ENCODE measurements at regions not wholly inside any gene's neighbourhood (a gene's known extent, or its start where the extent isn't known, plus 50 kb on each side); places are given as distances from the start of the nearest gene placed in this dataset.

GRCh38 chr2:2798337-2798736 lies 467.3 kb upstream of the MYT1L start:
- BruUV-seq (replicated peaks) = no TSS peak
- no peaks in the 10 kb centered on the region for H3K9me3 ChIP-seq (replicated peaks; ENCODE audit: control insufficient read depth, insufficient read depth, low read depth, low read length)
- intact Hi-C loops (cut with micrococcal nuclease) (no loop called here), in situ Hi-C loops (cut with MboI) (no loop called here)
- no peak for TF ChIP-seq ZNF282 (CRISPR knock-in tag; IDR thresholded peaks at IDR 0.05)
- no peak for TF ChIP-seq NFATC3 (IDR thresholded peaks at IDR 0.05)
- no peak for TF ChIP-seq DNMT1 (IDR thresholded peaks at IDR 0.05)
- TF ChIP-seq, protein P1, sequence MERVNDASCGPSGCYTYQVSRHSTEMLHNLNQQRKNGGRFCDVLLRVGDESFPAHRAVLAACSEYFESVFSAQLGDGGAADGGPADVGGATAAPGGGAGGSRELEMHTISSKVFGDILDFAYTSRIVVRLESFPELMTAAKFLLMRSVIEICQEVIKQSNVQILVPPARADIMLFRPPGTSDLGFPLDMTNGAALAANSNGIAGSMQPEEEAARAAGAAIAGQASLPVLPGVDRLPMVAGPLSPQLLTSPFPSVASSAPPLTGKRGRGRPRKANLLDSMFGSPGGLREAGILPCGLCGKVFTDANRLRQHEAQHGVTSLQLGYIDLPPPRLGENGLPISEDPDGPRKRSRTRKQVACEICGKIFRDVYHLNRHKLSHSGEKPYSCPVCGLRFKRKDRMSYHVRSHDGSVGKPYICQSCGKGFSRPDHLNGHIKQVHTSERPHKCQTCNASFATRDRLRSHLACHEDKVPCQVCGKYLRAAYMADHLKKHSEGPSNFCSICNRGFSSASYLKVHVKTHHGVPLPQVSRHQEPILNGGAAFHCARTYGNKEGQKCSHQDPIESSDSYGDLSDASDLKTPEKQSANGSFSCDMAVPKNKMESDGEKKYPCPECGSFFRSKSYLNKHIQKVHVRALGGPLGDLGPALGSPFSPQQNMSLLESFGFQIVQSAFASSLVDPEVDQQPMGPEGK (CRISPR knock-in tag; IDR thresholded peaks at IDR 0.05; ENCODE audit: borderline replicate concordance) = no peak
- TF ChIP-seq ZNF766 (CRISPR knock-in tag; conservative IDR thresholded peaks at IDR 0.05) = no peak
- no peak for TF ChIP-seq DLX4 (CRISPR knock-in tag; IDR thresholded peaks at IDR 0.05)
- TF ChIP-seq HNRNPK (IDR thresholded peaks at IDR 0.05; ENCODE audit: low read depth, low read length, poor library complexity, severe bottlenecking) = no peak
- TF ChIP-seq MTA2 (IDR thresholded peaks at IDR 0.05; ENCODE audit: low read depth) = no peak
- TF ChIP-seq TFE3 (CRISPR knock-in tag; IDR thresholded peaks at IDR 0.05) = no peak
- TF ChIP-seq, protein P2, sequence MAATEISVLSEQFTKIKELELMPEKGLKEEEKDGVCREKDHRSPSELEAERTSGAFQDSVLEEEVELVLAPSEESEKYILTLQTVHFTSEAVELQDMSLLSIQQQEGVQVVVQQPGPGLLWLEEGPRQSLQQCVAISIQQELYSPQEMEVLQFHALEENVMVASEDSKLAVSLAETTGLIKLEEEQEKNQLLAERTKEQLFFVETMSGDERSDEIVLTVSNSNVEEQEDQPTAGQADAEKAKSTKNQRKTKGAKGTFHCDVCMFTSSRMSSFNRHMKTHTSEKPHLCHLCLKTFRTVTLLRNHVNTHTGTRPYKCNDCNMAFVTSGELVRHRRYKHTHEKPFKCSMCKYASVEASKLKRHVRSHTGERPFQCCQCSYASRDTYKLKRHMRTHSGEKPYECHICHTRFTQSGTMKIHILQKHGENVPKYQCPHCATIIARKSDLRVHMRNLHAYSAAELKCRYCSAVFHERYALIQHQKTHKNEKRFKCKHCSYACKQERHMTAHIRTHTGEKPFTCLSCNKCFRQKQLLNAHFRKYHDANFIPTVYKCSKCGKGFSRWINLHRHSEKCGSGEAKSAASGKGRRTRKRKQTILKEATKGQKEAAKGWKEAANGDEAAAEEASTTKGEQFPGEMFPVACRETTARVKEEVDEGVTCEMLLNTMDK (IDR thresholded peaks at IDR 0.05; ENCODE audit: borderline replicate concordance, insufficient read depth, low read depth, low read length, poor library complexity, severe bottlenecking) = no peak
- TF ChIP-seq ATF1 (CRISPR knock-in tag; IDR thresholded peaks at IDR 0.05) = no peak
- TF ChIP-seq ATF1 (tag; IDR thresholded peaks at IDR 0.05) = no peak
- TF ChIP-seq EWSR1 (IDR thresholded peaks at IDR 0.05; ENCODE audit: borderline replicate concordance, low read depth, partially characterized antibody) = no peak
- TF ChIP-seq CBX2 (IDR thresholded peaks at IDR 0.05; ENCODE audit: insufficient read depth, low read length, poor library complexity, severe bottlenecking) = no peak
- no peak for TF ChIP-seq MEIS2 (IDR thresholded peaks at IDR 0.05; ENCODE audit: partially characterized antibody)
- TF ChIP-seq CBFA2T3 (IDR thresholded peaks at IDR 0.05) = no peak
- no peak for TF ChIP-seq KDM1A (IDR thresholded peaks at IDR 0.05)
- no peak for TF ChIP-seq STAT5B (CRISPR knock-in tag; IDR thresholded peaks at IDR 0.05)
- no peak for TF ChIP-seq EZH2 (IDR thresholded peaks at IDR 0.05; ENCODE audit: borderline replicate concordance, low read depth, low read length)
- no peaks in the 10 kb centered on the region for H4K20me1 ChIP-seq (replicated peaks; ENCODE audit: control insufficient read depth, insufficient read depth, low read length)
- ChIA-PET CTCF (ENCODE audit: low intra/inter-chr PET ratio) (no interaction called here), POLR2A (no interaction called here)
- 3% methylated on average over 2 of the region's 2 CpGs for WGBS (ENCODE audit: insufficient coverage, low coverage, missing lambda C conversion rate)
- no peak overlapping the region for H3K4me3 ChIP-seq
- H2AFZ ChIP-seq (ENCODE audit: low read depth, low read length) = no peak overlapping the region
- H3K9ac ChIP-seq (ENCODE audit: insufficient read depth in 1 of 2, low read depth in 2 of 2, low read length in 2 of 2) = no peak overlapping the region
- DNase-seq (ENCODE audit: extremely low read depth in 1 of 4, low spot score in 3 of 4) (no peak), ATAC-seq (no peak), FAIRE-seq (no peak)
- no peaks in the 10 kb centered on the region for H3K79me2 ChIP-seq (ENCODE audit: control insufficient read depth, insufficient read depth, low read length)
- H3K27me3 ChIP-seq (ENCODE audit: control insufficient read depth in 2 of 2, insufficient read depth in 2 of 2, low read length in 2 of 2) = peaks cover 3 to 41% of the 10 kb centered on the region in 2 experiments; a peak in 3 of 5 replicates
- H3K27ac ChIP-seq (ENCODE audit: extremely low read depth, low read depth, low read length) = no peak overlapping the region
- H3K4me2 ChIP-seq (ENCODE audit: insufficient read depth, low read length) = no peak overlapping the region
- no peaks in the 10 kb centered on the region for H3K4me1 ChIP-seq (replicated peaks in 1 of 2; ENCODE audit: control insufficient read depth in 2 of 2, insufficient read depth in 2 of 2, low read length in 2 of 2)
- no peaks in the 10 kb centered on the region for H3K36me3 ChIP-seq (ENCODE audit: control insufficient read depth, insufficient read depth, low read length)
- H3K9me1 ChIP-seq (ENCODE audit: control insufficient read depth, insufficient read depth, low read length) = no peaks in the 10 kb centered on the region

Measured in K562 (cell line).